ENCODE measurements at regions not wholly inside any gene's neighbourhood (a gene's known extent, or its start where the extent isn't known, plus 50 kb on each side); places are given as distances from the start of the nearest gene placed in this dataset.

DNA sequence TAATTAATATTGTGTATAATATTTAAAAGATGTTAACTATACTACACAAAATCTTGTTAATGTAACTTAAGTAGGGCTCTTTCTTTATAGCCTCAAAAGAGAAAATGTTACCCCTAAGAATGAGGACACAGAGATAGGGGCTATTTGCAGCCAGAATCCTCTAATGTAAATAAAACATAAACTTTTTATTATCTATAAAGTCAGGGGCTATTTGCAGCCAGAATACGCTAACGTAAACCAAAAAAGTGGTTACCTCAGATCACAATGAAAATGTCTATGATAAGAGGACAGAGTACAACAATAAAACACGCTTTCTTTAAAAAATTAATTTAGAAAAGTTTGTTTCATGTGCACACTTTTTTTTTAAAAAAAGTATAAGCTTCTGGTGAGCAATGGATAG lies 229.9 kb upstream of the PITX2 start:
- Histone ChIP-seq H3K36me3 (no peaks in the 10 kb centered on the region), H3K4me3 (no peak overlapping the region), H3K27me3 (no peaks in the 10 kb centered on the region), H3K27ac (no peak overlapping the region), H3K4me1 (no peaks in the 10 kb centered on the region), H3K9me3 (no peaks in the 10 kb centered on the region)
- 91 to 100% methylated on average over 3 of the region's 3 CpGs for WGBS, 2 donors (ENCODE audit: low coverage in 1 of 2)
- TF ChIP-seq EP300 (IDR thresholded peaks at IDR 0.05) (no peak), POLR2AphosphoS5 (IDR thresholded peaks at IDR 0.05) (no peak), POLR2A (IDR thresholded peaks at IDR 0.05) (no peak)
- TF ChIP-seq, protein P1, sequence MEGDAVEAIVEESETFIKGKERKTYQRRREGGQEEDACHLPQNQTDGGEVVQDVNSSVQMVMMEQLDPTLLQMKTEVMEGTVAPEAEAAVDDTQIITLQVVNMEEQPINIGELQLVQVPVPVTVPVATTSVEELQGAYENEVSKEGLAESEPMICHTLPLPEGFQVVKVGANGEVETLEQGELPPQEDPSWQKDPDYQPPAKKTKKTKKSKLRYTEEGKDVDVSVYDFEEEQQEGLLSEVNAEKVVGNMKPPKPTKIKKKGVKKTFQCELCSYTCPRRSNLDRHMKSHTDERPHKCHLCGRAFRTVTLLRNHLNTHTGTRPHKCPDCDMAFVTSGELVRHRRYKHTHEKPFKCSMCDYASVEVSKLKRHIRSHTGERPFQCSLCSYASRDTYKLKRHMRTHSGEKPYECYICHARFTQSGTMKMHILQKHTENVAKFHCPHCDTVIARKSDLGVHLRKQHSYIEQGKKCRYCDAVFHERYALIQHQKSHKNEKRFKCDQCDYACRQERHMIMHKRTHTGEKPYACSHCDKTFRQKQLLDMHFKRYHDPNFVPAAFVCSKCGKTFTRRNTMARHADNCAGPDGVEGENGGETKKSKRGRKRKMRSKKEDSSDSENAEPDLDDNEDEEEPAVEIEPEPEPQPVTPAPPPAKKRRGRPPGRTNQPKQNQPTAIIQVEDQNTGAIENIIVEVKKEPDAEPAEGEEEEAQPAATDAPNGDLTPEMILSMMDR (IDR thresholded peaks at IDR 0.05): no peak
- ATAC-seq: no peak

DNA sequence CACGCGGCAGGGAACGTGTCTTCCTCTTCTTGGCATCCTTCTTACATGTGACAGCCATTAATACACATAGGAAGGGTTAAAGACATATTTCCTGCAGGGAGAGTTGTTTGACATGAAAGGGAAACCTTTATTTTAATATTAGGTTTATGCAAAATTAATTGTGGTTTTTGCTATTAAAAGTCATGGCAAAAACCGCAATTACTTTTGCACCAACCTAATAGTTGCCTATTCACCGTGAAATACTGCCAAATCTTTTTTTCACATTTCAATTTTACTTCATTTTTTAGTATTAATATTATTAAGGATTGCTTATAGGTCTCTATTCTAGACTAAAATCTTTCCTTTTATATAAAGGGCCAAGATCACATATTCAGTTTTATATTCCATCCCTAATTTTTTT lies 230.4 kb upstream of the PITX2 start:
- H3K36me3 ChIP-seq: no peaks in the 10 kb centered on the region
- H3K9me3 ChIP-seq: no peaks in the 10 kb centered on the region
- H3K4me3 ChIP-seq: no peak overlapping the region
- no peaks in the 10 kb centered on the region for H3K27me3 ChIP-seq
- no peak for ATAC-seq
- WGBS, 2 donors (ENCODE audit: low coverage in 1 of 2): 85 to 93% methylated on average over 5 of the region's 5 CpGs
- no peaks in the 10 kb centered on the region for H3K4me1 ChIP-seq
- TF ChIP-seq EP300 (IDR thresholded peaks at IDR 0.05): no peak
- no peak for TF ChIP-seq POLR2AphosphoS5 (IDR thresholded peaks at IDR 0.05)
- no peak overlapping the region for H3K27ac ChIP-seq

DNA sequence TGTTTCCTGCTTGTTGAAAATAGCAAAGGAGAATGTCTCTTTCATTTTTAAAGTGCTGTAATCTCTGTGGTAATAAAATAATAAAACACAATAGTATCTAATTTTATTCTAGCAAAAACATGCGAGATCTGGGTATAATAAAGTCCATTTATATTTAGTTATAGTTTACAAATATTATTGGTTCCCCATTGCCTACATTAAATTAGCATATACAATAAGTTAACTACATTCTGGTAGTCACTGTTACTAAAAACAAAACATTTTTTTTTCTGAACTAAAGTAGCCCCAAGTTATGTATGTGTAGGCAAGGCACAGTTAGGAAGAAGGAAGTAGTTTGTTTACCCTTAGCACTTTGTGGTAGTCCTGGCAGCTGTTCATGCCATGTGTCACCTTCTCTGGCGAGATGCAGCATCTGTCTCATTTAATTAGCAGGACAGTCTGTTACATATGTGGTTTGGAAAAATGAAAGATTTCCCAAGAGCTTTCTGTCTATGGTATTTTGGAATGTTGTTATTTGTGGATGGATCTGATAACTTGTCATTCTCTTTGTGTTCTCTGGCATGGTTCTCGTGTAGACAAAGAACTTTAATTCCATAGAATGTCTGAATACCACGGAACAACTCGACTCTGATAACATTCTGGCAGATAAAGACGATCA lies 231.3 kb upstream of the PITX2 start:
- no peaks in the 10 kb centered on the region for H3K9me3 ChIP-seq
- H3K27me3 ChIP-seq: no peaks in the 10 kb centered on the region
- no peak for ATAC-seq
- H3K4me1 ChIP-seq: no peaks in the 10 kb centered on the region
- TF ChIP-seq, protein P1 (IDR thresholded peaks at IDR 0.05): no peak
- TF ChIP-seq EP300 (IDR thresholded peaks at IDR 0.05) (no peak), POLR2AphosphoS5 (IDR thresholded peaks at IDR 0.05) (no peak), POLR2A (IDR thresholded peaks at IDR 0.05) (no peak)
- 43 to 73% methylated on average over 6 of the region's 6 CpGs for WGBS, 2 donors (ENCODE audit: low coverage in 1 of 2)
- no peaks in the 10 kb centered on the region for H3K36me3 ChIP-seq
- H3K27ac ChIP-seq: no peak overlapping the region
- no peak overlapping the region for H3K4me3 ChIP-seq

DNA sequence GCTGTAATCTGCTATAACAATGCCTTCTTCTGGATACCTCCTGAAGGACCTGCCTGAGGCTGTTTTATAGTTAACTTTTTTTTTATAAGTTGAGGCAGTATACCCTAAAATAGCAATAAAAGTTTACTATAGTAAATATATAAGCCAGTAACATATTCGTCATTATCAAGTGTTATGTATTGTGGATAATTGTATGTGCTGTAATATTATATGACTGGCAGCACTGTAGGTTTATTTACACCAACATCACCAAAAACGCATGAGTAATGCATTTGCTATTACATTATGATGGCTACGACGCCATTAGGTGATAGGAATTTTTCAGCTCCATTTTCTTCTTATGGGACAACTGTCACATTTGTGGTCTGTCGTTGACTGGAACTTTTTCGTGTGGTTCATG lies 237.2 kb upstream of the PITX2 start:
- Histone ChIP-seq H3K4me3 (no peak overlapping the region), H3K9me3 (no peaks in the 10 kb centered on the region), H3K27ac (no peak overlapping the region), H3K27me3 (no peaks in the 10 kb centered on the region), H3K36me3 (no peaks in the 10 kb centered on the region), H3K4me1 (no peaks in the 10 kb centered on the region)
- TF ChIP-seq POLR2AphosphoS5 (IDR thresholded peaks at IDR 0.05) (no peak), EP300 (IDR thresholded peaks at IDR 0.05) (no peak), POLR2A (IDR thresholded peaks at IDR 0.05) (no peak)
- TF ChIP-seq, protein P1 (IDR thresholded peaks at IDR 0.05): no peak
- WGBS, 2 donors (ENCODE audit: low coverage in 1 of 2): 73 to 78% methylated on average over 6 of the region's 6 CpGs
- ATAC-seq: no peak

DNA sequence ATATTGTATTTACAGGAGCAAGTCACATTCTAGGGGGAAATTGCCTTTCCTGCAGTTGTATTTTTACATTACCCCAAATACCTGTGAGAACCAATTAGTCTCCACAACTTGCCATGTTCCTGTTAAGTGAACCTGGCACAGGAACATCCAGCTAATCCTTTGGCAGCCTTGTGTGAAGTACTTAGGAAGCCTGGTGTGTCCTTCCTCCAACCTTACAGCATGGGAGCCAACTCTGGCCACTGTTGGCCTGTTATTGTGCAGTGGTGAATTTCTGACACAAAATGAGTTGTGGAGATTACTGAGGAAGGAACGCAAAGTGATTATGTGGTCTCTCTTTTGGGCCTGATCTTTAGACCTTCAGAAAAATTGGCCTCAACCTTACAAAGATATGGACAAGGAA lies 238.0 kb upstream of the PITX2 start:
- Histone ChIP-seq H3K4me1 (no peaks in the 10 kb centered on the region), H3K4me3 (no peak overlapping the region), H3K27me3 (no peaks in the 10 kb centered on the region), H3K27ac (no peak overlapping the region), H3K36me3 (no peaks in the 10 kb centered on the region), H3K9me3 (no peaks in the 10 kb centered on the region)
- WGBS, 2 donors (ENCODE audit: low coverage in 1 of 2): 50 to 78% methylated on average over 1 of the region's 1 CpG
- TF ChIP-seq EP300 (IDR thresholded peaks at IDR 0.05): no peak
- ATAC-seq: no peak

DNA sequence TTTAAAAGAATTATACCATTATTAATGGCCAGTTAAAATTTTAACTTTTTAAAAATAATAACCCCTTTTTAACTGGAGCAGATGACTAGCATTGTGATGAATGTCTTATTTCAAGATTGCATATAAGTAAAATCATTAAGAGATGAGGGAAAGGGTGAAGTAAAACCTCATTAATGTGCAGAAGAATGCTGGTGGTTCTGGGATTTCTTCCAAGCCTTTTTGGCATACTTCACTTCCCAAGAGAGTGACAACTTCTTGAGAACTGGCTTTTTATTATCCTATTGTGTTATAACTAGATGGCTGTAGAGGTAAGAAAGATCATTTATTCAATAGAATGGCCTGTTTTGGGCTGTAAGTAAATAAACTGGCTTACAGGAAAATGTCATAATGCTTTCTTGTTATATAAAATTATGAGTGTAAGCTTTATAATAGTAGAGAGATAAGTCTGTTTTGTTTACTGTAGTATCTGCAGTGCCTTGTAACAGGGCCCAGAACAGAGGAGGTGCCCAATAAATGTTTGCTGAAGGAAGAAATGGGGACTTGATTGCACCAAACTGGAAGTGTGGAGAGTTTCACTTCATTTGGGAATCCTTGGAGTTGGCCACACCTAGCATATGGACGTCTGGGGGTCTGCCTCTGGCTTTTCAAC lies 242.9 kb upstream of the PITX2 start:
- WGBS, 2 donors (ENCODE audit: low coverage in 1 of 2): 13% methylated on average over 1 of the region's 1 CpG; no CpG with 5 or more reads in 1 of the 2 donors
- H3K9me3 ChIP-seq: no peaks in the 10 kb centered on the region

More for the DNA sequence above, 242.9 kb upstream of the PITX2 start:
- Histone ChIP-seq H3K4me3 (no peak overlapping the region), H3K4me1 (no peaks in the 10 kb centered on the region), H3K27ac (no peak overlapping the region), H3K36me3 (no peaks in the 10 kb centered on the region), H3K27me3 (no peaks in the 10 kb centered on the region)
- ATAC-seq: no peak
- TF ChIP-seq POLR2A (IDR thresholded peaks at IDR 0.05): no peak
- no peak for TF ChIP-seq POLR2AphosphoS5 (IDR thresholded peaks at IDR 0.05)
- TF ChIP-seq EP300 (IDR thresholded peaks at IDR 0.05): no peak
- TF ChIP-seq, protein P1 (IDR thresholded peaks at IDR 0.05): no peak
